Activated CD8-positive, alpha-beta memory T cell treated with anti-CD3 and anti-CD28 coated beads, Interleukin-2, amount 10 ng/mL, durations not matched to agents 7 days and 5 days (primary cell): ENCODE measurements at regions not wholly inside any gene's neighbourhood (a gene's known extent, or its start where the extent isn't known, plus 50 kb on each side); places are given as distances from the start of the nearest gene placed in this dataset.

Experiments
- ATAC-seq: fragments of 150-1000 bp; cut with Tn5 transposase; one replicate; pipeline ENCODE4 v1.10.0; 2021; ENCODE audit warnings: moderate library complexity
- CTCF ChIA-PET: fragments of 350-600 bp; sonication (Branson Sonifier 250); formaldehyde crosslinking; loops from one replicate; lab custom pipeline; 2021; ENCODE audit warnings: antibody characterized with exemption; lab: Charles Lee
- DNase-seq: peaks from one replicate; pipeline ENCODE4 v3.0.0-alpha.2; 2020
- H3K27ac Mint-ChIP-seq: one replicate; pipeline ENCODE4 v1.8.0; 2021; ENCODE audit warnings: mild to moderate bottlenecking, mixed read lengths
- H3K27me3 Mint-ChIP-seq: one replicate; pipeline ENCODE4 v1.8.0; 2021; ENCODE audit warnings: mixed read lengths
- H3K36me3 Mint-ChIP-seq: one replicate; pipeline ENCODE4 v1.8.0; 2021; ENCODE audit warnings: mild to moderate bottlenecking, mixed read lengths
- H3K4me1 Mint-ChIP-seq: one replicate; pipeline ENCODE4 v1.8.0; 2021; ENCODE audit warnings: mixed read lengths
- H3K4me3 Mint-ChIP-seq: one replicate; pipeline ENCODE4 v1.8.0; 2021; ENCODE audit warnings: mild to moderate bottlenecking, moderate library complexity, mixed read lengths
- H3K9me3 Mint-ChIP-seq: one replicate; pipeline ENCODE4 v1.8.0; 2022; ENCODE audit warnings: low read depth, mixed read lengths

DNA sequence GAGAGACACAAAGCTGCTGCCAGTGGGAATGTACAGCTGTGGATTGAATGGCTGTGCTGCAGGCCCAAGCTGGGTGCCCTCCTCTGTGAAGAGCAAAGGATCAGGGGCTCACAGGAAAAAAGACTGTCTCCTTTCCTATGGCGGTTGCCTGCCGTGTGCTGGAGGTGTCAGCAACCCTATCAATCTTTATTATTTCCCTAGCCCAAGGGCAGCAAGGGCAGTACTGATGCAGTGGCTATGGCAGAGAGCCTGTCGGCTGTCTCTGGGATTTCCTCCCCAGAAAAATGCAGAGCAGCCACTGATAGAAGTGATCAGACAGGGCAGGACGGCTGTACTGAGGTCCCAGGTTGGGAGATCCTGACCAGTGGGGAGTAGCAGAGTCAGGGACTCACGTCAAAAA lies 117.3 kb upstream of the CDH12 start:
- no peak for ATAC-seq
- no peak overlapping the region for H3K4me3 Mint-ChIP-seq
- no peak for DNase-seq
- no peak overlapping the region for H3K27ac Mint-ChIP-seq
- peaks cover 10% of the 10 kb centered on the region for H3K9me3 Mint-ChIP-seq
- no peaks in the 10 kb centered on the region for H3K36me3 Mint-ChIP-seq
- H3K27me3 Mint-ChIP-seq = no peaks in the 10 kb centered on the region
- no peaks in the 10 kb centered on the region for H3K4me1 Mint-ChIP-seq
- CTCF ChIA-PET = interaction anchor here (0.6 kb wide), 1 partner anchor 14 kb away, joined by 5 read pairs; no protein-coding TSS in a partner anchor

DNA sequence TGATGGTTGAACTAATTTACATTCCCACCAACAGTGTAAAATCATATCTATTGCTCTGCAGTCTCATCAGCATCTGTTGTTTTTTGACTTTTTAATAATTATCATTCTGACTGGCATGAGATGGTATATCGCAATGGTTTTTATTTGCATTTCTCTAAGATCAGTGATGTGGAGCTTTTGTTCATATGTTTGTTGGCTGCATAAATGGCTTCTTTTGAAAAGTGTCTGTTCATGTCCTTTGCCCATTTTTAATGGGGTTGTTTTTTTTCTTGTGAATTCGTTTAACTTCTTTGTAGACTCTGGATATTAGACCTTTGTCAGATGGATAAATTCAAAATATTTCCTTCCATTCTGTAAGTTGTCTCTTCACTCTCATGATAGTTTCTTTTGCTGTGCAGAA lies 115.2 kb upstream of the CDH12 start:
- no peaks in the 10 kb centered on the region for H3K27me3 Mint-ChIP-seq
- no peak overlapping the region for H3K4me3 Mint-ChIP-seq
- H3K4me1 Mint-ChIP-seq = no peaks in the 10 kb centered on the region
- H3K9me3 Mint-ChIP-seq = peaks cover 10% of the 10 kb centered on the region
- ATAC-seq = no peak
- DNase-seq = no peak
- no peak overlapping the region for H3K27ac Mint-ChIP-seq
- CTCF ChIA-PET = no interaction called here
- no peaks in the 10 kb centered on the region for H3K36me3 Mint-ChIP-seq

DNA sequence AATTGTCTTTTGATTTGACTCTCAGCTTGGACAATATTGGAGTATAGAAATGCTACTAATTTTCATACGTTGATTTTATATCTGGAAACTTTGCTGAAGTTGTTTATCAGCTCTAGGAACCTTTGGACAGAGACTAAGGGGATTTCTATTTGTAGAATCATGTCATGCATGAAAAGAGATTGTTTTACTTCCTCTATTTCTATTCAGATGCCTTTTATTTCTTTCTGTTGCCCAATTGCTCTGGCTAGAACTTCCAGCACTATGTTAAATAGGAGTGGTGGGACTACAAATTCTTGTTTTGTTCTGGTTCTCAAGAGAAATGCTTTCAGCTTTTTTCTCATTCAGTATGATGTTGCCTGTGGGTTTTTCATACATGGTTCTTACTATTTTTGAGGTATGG lies 112.8 kb upstream of the CDH12 start:
- Mint-ChIP-seq H3K4me1 (no peaks in the 10 kb centered on the region), H3K27me3 (no peaks in the 10 kb centered on the region), H3K9me3 (peaks cover 12% of the 10 kb centered on the region), H3K27ac (no peak overlapping the region), H3K4me3 (no peak overlapping the region), H3K36me3 (no peaks in the 10 kb centered on the region)
- no peak for DNase-seq
- no peak for ATAC-seq
- CTCF ChIA-PET = no interaction called here

GRCh38 chr5:22964632-22965031 lies 111.5 kb upstream of the CDH12 start:
- Mint-ChIP-seq H3K4me1 (no peaks in the 10 kb centered on the region), H3K4me3 (no peak overlapping the region), H3K27ac (no peak overlapping the region), H3K27me3 (no peaks in the 10 kb centered on the region), H3K36me3 (no peaks in the 10 kb centered on the region), H3K9me3 (peaks cover 15% of the 10 kb centered on the region)
- CTCF ChIA-PET = no interaction called here
- DNase-seq = no peak
- no peak for ATAC-seq

DNA sequence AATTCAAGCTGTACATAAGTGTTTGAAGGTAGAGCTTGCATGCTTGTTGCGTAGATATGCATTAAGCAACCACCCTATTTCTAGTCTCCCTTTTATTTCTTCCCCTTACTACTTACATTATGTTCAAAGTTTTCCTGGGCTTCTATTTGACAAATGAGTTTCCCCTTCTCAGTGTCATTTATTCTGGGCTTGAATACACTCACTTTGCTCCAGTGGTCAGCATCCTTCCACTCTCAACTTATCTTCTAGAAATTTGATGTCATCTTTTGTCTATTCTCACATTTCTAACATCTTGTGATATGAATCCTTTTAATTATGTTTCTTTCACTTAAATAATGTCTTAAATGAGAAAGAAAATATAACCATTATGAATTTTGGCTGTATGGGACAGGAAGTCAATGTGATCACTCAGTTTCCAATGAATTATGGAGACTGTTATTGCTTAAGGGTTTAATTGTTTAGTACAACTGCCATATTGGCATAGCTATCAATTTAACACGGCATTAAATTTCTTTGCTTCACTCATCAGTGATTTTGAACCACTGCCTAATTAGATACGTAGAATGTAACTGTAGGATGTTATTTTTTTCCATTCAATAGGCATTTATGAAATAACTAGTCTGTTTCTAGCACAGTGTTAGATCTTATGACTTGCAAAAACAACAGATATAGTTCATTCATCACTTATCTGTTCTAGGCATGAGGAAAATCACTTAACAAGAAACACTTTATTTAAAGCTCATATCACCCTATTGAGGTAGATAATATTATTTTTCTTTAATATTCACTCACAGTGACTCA lies 105.5 kb upstream of the CDH12 start:
- ATAC-seq (no peak), DNase-seq (no peak)
- CTCF ChIA-PET = no interaction called here
- peaks cover 7% of the 10 kb centered on the region for H3K9me3 Mint-ChIP-seq
- no peak overlapping the region for H3K4me3 Mint-ChIP-seq
- H3K27ac Mint-ChIP-seq = no peak overlapping the region
- no peaks in the 10 kb centered on the region for H3K27me3 Mint-ChIP-seq
- H3K4me1 Mint-ChIP-seq = no peaks in the 10 kb centered on the region
- H3K36me3 Mint-ChIP-seq = no peaks in the 10 kb centered on the region

DNA sequence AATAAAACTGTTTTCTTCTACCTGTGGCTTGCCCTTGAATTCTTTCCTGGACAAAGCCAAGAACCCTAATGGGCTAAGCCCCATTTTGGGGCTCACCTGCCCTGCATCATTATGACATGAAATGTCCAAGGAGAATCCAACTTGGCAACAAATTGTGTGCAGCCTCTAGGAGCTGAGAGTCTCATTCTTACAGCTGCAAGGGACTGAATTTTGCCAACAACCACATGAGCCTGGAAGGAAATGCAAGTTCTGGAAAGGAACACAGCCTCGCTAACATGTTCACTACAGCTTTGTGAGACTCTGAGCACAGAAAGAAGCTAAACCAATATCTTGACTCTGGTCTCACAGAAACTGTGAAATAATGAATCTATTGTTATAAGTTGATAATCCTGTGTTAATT lies 94.8 kb upstream of the CDH12 start:
- H3K36me3 Mint-ChIP-seq = no peaks in the 10 kb centered on the region
- no peaks in the 10 kb centered on the region for H3K27me3 Mint-ChIP-seq
- DNase-seq (no peak), ATAC-seq (no peak)
- H3K27ac Mint-ChIP-seq = no peak overlapping the region
- H3K4me1 Mint-ChIP-seq = no peaks in the 10 kb centered on the region
- H3K4me3 Mint-ChIP-seq = no peak overlapping the region
- H3K9me3 Mint-ChIP-seq = peaks cover 7% of the 10 kb centered on the region
- CTCF ChIA-PET = no interaction called here

DNA sequence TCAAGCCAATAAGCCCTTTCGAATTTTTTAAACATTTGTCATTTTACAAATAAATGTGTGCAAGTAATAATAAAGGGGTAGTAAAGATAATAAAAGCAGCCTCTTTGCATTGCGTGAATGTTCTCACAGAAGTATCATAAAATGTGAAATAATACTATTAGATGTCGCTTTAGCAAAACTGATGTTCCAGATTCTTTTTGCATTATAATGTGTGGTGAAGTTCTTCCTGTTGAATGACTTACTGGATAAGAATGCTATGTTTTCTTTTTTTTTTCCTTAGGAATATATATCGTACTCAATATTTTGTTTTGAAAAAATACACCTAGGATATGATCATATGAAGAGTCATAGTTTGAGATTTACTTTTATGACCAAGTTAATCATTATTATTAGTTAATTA lies 85.2 kb upstream of the CDH12 start:
- DNase-seq (no peak), ATAC-seq (no peak)
- Mint-ChIP-seq H3K27ac (no peak overlapping the region), H3K27me3 (no peaks in the 10 kb centered on the region), H3K36me3 (no peaks in the 10 kb centered on the region), H3K9me3 (peaks cover 10% of the 10 kb centered on the region), H3K4me1 (no peaks in the 10 kb centered on the region), H3K4me3 (no peak overlapping the region)
- CTCF ChIA-PET = no interaction called here

GRCh38 chr5:22928821-22929482 lies 75.8 kb upstream of the CDH12 start:
- DNase-seq (no peak), ATAC-seq (no peak)
- Mint-ChIP-seq H3K4me3 (no peak overlapping the region), H3K9me3 (peaks cover 16% of the 10 kb centered on the region), H3K4me1 (no peaks in the 10 kb centered on the region), H3K27ac (no peak overlapping the region), H3K27me3 (no peaks in the 10 kb centered on the region), H3K36me3 (no peaks in the 10 kb centered on the region)
- CTCF ChIA-PET = no interaction called here

DNA sequence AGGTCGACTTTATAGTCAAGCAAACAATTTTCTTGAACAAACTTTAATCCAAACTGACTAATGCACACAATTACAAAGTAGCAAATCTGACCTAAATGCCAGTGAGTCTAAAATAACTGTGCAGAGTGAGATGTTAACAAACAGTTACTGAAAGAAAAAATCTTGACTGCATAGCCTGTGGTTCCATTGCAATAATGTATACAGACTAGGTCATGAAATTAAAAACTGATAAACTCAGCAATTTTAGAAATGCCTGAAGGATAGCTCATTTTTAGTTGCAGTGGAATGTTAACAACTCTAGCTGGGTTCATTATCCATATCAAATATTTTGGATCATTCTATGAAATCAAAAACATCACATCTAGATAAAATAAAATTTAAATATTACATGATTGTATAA lies 73.4 kb upstream of the CDH12 start:
- DNase-seq (no peak), ATAC-seq (no peak)
- Mint-ChIP-seq H3K4me1 (no peaks in the 10 kb centered on the region), H3K27me3 (no peaks in the 10 kb centered on the region), H3K27ac (no peak overlapping the region), H3K4me3 (no peak overlapping the region), H3K36me3 (no peaks in the 10 kb centered on the region), H3K9me3 (peaks cover 12% of the 10 kb centered on the region)
- CTCF ChIA-PET = no interaction called here

DNA sequence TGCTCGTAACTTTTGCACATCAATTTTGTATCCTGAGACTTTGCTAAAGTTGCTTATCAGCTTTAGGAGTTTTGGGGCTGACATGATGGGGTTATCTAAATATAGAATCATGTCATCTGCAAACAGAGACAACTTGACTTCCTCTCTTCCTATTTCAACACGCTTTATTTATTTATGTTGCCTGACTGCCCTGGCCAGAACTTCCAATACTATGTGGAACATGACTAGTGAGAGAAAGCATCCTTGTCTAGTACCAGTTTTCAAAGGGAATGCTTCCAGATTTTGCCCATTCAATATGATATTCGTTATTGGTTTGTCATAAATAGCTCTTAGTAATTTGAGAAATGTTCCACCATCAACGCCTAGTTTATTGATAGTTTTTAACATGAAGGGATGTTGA lies 65.4 kb upstream of the CDH12 start:
- Mint-ChIP-seq H3K4me3 (no peak overlapping the region), H3K4me1 (no peaks in the 10 kb centered on the region), H3K9me3 (peaks cover 12% of the 10 kb centered on the region), H3K27me3 (no peaks in the 10 kb centered on the region), H3K36me3 (no peaks in the 10 kb centered on the region), H3K27ac (no peak overlapping the region)
- DNase-seq (no peak), ATAC-seq (no peak)
- CTCF ChIA-PET = no interaction called here

GRCh38 chr5:22916393-22916792 lies 63.2 kb upstream of the CDH12 start:
- Mint-ChIP-seq H3K27me3 (no peaks in the 10 kb centered on the region), H3K9me3 (peaks cover 11% of the 10 kb centered on the region), H3K36me3 (no peaks in the 10 kb centered on the region), H3K4me3 (no peak overlapping the region), H3K27ac (no peak overlapping the region), H3K4me1 (no peaks in the 10 kb centered on the region)
- CTCF ChIA-PET = no interaction called here
- no peak for ATAC-seq
- no peak for DNase-seq

GRCh38 chr5:22911019-22911418 lies 57.9 kb upstream of the CDH12 start:
- Mint-ChIP-seq H3K4me3 (no peak overlapping the region), H3K4me1 (no peaks in the 10 kb centered on the region), H3K27ac (no peak overlapping the region), H3K9me3 (peaks cover 2% of the 10 kb centered on the region), H3K36me3 (no peaks in the 10 kb centered on the region), H3K27me3 (no peaks in the 10 kb centered on the region)
- ATAC-seq (no peak), DNase-seq (no peak)
- CTCF ChIA-PET = no interaction called here

GRCh38 chr5:22910523-22910922 lies 57.4 kb upstream of the CDH12 start:
- CTCF ChIA-PET = no interaction called here
- DNase-seq = no peak
- ATAC-seq = no peak
- H3K4me3 Mint-ChIP-seq = no peak overlapping the region
- H3K27me3 Mint-ChIP-seq = no peaks in the 10 kb centered on the region
- H3K9me3 Mint-ChIP-seq = peaks cover 2% of the 10 kb centered on the region
- no peaks in the 10 kb centered on the region for H3K4me1 Mint-ChIP-seq
- no peak overlapping the region for H3K27ac Mint-ChIP-seq
- no peaks in the 10 kb centered on the region for H3K36me3 Mint-ChIP-seq

- CTCF ChIA-PET = no interaction called here
- ATAC-seq = no peak
- no peaks in the 10 kb centered on the region for H3K4me1 Mint-ChIP-seq
Observed at GRCh38 chr5:22908586-22908985, 55.4 kb upstream of the CDH12 start.

More at GRCh38 chr5:22908586-22908985, 55.4 kb upstream of the CDH12 start:
- no peak for DNase-seq
- Mint-ChIP-seq H3K4me3 (no peak overlapping the region), H3K9me3 (peaks cover 2% of the 10 kb centered on the region), H3K36me3 (no peaks in the 10 kb centered on the region), H3K27me3 (no peaks in the 10 kb centered on the region), H3K27ac (no peak overlapping the region)
